ENCODE measurements at regions not wholly inside any gene's neighbourhood (a gene's known extent, or its start where the extent isn't known, plus 50 kb on each side); places are given as distances from the start of the nearest gene placed in this dataset.
"Not testable (repeated sequence)": the region's sequence is repeated elsewhere in the genome, so short reads cannot be mapped to it uniquely, and the experiment has no call there.

- H3K27ac Mint-ChIP-seq, H3K27me3 Mint-ChIP-seq, CTCF ChIA-PET, DNase-seq, H3K9me3 Mint-ChIP-seq, H3K4me1 Mint-ChIP-seq, H3K36me3 Mint-ChIP-seq, H3K4me3 Mint-ChIP-seq: not testable (repeated sequence)
These were observed 70.2 kb downstream of the LGALS9C start for GRCh38 chr17:18546514-18547398.

GRCh38 chr17:18557086-18557485, 80.5 kb downstream of the LGALS9C start:
- H3K4me3 Mint-ChIP-seq, H3K9me3 Mint-ChIP-seq, H3K4me1 Mint-ChIP-seq, H3K27me3 Mint-ChIP-seq, CTCF ChIA-PET, H3K36me3 Mint-ChIP-seq, H3K27ac Mint-ChIP-seq: not testable (repeated sequence)
- DNase-seq = peak; percentile 24

GRCh38 chr17:18563381-18564098, 80.7 kb downstream of the TBC1D28 start:
- H3K4me1 Mint-ChIP-seq = peaks cover 12% of the 10 kb centered on the region
- H3K9me3 Mint-ChIP-seq, H3K4me3 Mint-ChIP-seq, H3K27me3 Mint-ChIP-seq, H3K36me3 Mint-ChIP-seq, H3K27ac Mint-ChIP-seq: not testable (repeated sequence)
- CTCF ChIA-PET = interaction anchor here (1.8 kb wide), 1 partner anchor 345 kb away, joined by 5 read pairs; no protein-coding TSS in a partner anchor
- peak; percentile 24 for DNase-seq

GRCh38 chr17:18564099-18564448, 80.1 kb downstream of the TBC1D28 start:
- H3K27ac Mint-ChIP-seq, H3K36me3 Mint-ChIP-seq, H3K9me3 Mint-ChIP-seq, H3K4me3 Mint-ChIP-seq: not testable (repeated sequence)
- CTCF ChIA-PET = interaction anchor here (1.8 kb wide), 1 partner anchor 346 kb away, joined by 5 read pairs; no protein-coding TSS in a partner anchor
- Mint-ChIP-seq H3K4me1 (peaks cover 12% of the 10 kb centered on the region), H3K27me3 (peaks cover 11% of the 10 kb centered on the region)
- DNase-seq = peak; percentile 47

GRCh38 chr17:18568108-18568995, 75.8 kb downstream of the TBC1D28 start:
- Mint-ChIP-seq H3K27me3 (peaks cover 17% of the 10 kb centered on the region), H3K4me1 (peaks cover 12% of the 10 kb centered on the region)
- H3K4me3 Mint-ChIP-seq, H3K27ac Mint-ChIP-seq, H3K36me3 Mint-ChIP-seq, DNase-seq, CTCF ChIA-PET, H3K9me3 Mint-ChIP-seq: not testable (repeated sequence)

- H3K36me3 Mint-ChIP-seq, H3K9me3 Mint-ChIP-seq, DNase-seq, H3K27ac Mint-ChIP-seq, CTCF ChIA-PET, H3K4me3 Mint-ChIP-seq, H3K4me1 Mint-ChIP-seq: not testable (repeated sequence)
- H3K27me3 Mint-ChIP-seq = peaks cover 13% of the 10 kb centered on the region
These were observed 74.7 kb downstream of the TBC1D28 start for GRCh38 chr17:18569489-18569913.

GRCh38 chr17:18572536-18572935, 71.7 kb downstream of the TBC1D28 start:
- H3K36me3 Mint-ChIP-seq, H3K4me1 Mint-ChIP-seq, CTCF ChIA-PET, H3K4me3 Mint-ChIP-seq, H3K27ac Mint-ChIP-seq, DNase-seq, H3K9me3 Mint-ChIP-seq: not testable (repeated sequence)
- peaks cover 13% of the 10 kb centered on the region for H3K27me3 Mint-ChIP-seq

- H3K4me1 Mint-ChIP-seq, DNase-seq, H3K27me3 Mint-ChIP-seq, CTCF ChIA-PET, H3K4me3 Mint-ChIP-seq, H3K9me3 Mint-ChIP-seq, H3K27ac Mint-ChIP-seq, H3K36me3 Mint-ChIP-seq: not testable (repeated sequence)
These were observed 70.1 kb downstream of the TBC1D28 start for GRCh38 chr17:18574137-18574536.

All from activated naive CD4-positive, alpha-beta T cell treated with anti-CD3 and anti-CD28 coated beads, Interleukin-2, amount 10 ng/mL, durations not matched to agents 7 days and 5 days (primary cell).